ENCODE measurements at regions not wholly inside any gene's neighbourhood (a gene's known extent, or its start where the extent isn't known, plus 50 kb on each side); places are given as distances from the start of the nearest gene placed in this dataset.

GRCh38 chr5:53423724-53424123 is 56.7 kb upstream of the FST start:
- DNase-seq, result no peak

- DNase-seq, result no peak
These were observed 55.5 kb upstream of the FST start for GRCh38 chr5:53424686-53425615.

- peak; percentile 42 for DNase-seq
These were observed 54.5 kb upstream of the FST start for GRCh38 chr5:53425687-53426511.

- DNase-seq, result no peak
These were observed 54.0 kb upstream of the FST start for GRCh38 chr5:53426512-53426830.

- DNase-seq, result no peak
These were observed 53.6 kb upstream of the FST start for GRCh38 chr5:53426878-53427277.

- DNase-seq, result no peak
These were observed 52.5 kb upstream of the FST start for GRCh38 chr5:53427965-53428364.

- no peak for DNase-seq
These were observed 50.7 kb upstream of the FST start for GRCh38 chr5:53429706-53430105.

- no peak for DNase-seq
These were observed 49.7 kb upstream of the FST start for GRCh38 chr5:53430618-53431252.

Measured in left hindlimb (tissue), 1 donor.